ENCODE measurements at regions not wholly inside any gene's neighbourhood (a gene's known extent, or its start where the extent isn't known, plus 50 kb on each side); places are given as distances from the start of the nearest gene placed in this dataset.

DNA sequence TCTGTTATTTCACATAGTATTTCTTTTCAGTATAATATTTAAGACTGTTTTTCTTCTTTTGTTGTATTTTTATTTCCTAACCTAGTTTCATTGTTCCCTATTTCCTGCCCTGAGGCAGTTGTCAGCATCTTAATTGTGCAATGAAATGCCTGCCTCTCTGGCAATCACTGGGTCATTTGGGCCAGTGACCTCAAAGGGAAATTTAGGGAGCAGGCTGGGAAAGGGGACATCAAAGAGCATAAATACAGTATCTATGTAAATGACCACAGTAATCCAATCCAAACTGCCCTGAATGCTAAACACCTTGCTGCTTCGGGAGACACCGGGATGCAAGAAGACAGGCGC, 147.8 kb downstream of the TLR5 start:
- TF ChIP-seq CTCF (optimal IDR thresholded peaks at IDR 0.05 in 1 of 3, IDR thresholded peaks at IDR 0.05 in 1 of 3, conservative IDR thresholded peaks at IDR 0.05 in 1 of 3; ENCODE audit: extremely low read depth in 1 of 3, insufficient read depth in 2 of 3, low read length in 3 of 3) = no peak
- TF ChIP-seq EZH2 (IDR thresholded peaks at IDR 0.05; ENCODE audit: low read length) = no peak

Measured in keratinocyte (primary cell).